HG03354 (cell line): ENCODE measurements at regions not wholly inside any gene's neighbourhood (a gene's known extent, or its start where the extent isn't known, plus 50 kb on each side); places are given as distances from the start of the nearest gene placed in this dataset.
"Not testable (repeated sequence)": the region's sequence is repeated elsewhere in the genome, so short reads cannot be mapped to it uniquely, and the experiment has no call there.

Source experiments
- ATAC-seq: cut with Tn5 transposase; IDR thresholded peaks from one replicate; pipeline ENCODE4 v1.9.1; 2021; ENCODE audit warnings: mild to moderate bottlenecking; ENCODE audit not compliant: unreplicated experiment, poor library complexity, severe bottlenecking

DNA sequence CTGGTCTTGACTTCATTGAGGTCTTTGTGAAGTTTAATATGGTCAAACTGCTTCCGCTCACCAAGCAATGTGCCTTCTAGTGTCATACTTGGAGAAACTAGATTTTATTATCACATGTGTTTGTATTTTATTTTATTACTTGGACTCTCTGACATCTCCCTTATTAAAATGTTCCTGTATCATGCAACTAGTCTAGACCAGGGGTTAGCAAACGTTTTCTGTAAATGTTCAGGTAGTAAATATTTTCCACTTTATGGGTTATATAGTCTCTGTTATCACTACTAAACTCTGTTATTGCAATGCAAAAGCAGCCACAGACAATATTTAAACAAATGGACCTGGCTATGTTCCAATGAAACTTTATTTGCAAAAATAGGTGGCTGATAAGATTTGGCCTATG is 443.8 kb downstream of the MID1IP1 start:
- ATAC-seq, result no peak

DNA sequence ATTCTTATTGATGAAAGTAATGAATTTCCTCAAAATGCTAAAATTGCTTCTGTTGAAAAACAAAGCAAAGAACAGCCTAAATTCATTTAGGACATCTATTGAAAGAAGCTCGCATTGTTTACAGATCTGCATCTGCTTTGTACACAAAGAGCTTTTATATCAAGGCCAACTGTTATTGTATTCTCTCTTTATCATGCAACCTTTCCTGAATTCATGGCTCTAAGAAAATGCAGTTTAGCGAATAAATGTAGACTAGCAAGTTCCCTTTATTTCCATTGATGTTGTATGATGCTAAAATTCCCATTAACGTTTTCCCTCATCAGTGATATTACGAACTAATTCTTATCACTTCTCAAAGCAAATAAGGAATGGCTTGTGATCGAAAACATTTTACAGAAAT is 446.3 kb downstream of the MID1IP1 start:
- no peak for ATAC-seq

GRCh38 chrX:39248330-39248729 is 447.1 kb downstream of the MID1IP1 start:
- no peak for ATAC-seq

GRCh38 chrX:39249999-39250398 is 448.7 kb downstream of the MID1IP1 start:
- no peak for ATAC-seq

- no peak for ATAC-seq
Measured at GRCh38 chrX:39251995-39252394, 450.7 kb downstream of the MID1IP1 start.

- no peak for ATAC-seq
Measured at GRCh38 chrX:39253551-39253950, 452.3 kb downstream of the MID1IP1 start.

DNA sequence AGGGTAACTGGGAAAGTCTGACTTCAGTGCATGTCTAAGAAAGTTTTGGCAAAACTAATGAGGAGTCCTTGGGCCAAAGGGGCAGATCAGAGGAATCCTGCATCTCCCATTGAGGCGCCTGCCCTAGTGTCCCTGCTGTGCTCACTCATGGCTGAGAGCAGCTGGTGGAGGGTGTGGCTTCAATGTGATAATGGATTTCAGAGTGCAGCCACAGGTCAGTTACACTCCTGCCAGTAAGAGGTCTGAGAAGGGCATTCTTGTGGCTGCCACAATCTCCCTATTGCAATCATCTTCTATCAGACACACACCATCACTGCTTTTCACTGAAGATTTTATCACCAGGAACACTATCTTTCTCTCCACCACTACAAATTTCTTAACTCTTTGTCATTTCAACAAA is 457.1 kb downstream of the MID1IP1 start:
- ATAC-seq, result no peak

- no peak for ATAC-seq
Measured at GRCh38 chrX:39260965-39261364, 459.7 kb downstream of the MID1IP1 start.

DNA sequence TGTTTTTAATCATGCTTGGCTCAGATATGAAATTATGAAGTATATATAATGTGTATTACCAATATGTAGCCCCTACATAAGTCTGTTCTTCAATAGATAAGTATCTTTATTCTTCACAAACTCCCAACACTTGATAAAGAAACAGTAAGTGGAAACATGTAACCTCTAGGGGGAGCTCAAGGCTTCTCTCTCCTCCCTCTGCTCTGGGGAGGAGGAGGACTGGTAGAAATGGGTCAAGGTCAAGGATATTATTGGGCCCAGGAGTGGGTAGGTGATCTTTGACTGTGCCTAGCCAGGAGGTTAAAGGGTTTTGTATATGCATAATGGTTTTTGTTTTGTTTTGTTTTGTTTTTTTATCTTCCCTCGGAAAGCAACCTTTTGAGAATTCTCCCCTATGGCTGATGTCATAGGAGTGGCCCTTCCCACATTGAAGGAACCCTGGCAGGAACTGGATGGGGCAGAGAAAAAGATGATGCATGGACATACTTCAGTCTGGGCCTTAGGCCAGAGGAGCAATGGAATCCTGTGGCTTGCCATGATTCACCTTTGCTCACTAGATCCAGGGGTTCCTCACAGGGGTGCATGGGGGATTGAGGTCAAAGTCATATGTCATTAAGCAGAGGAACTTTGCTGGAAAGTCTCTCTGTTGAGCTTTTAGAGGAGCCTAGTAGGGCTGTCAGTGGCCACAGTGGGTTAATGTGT is 460.3 kb downstream of the MID1IP1 start:
- ATAC-seq, result peak; percentile 54

DNA sequence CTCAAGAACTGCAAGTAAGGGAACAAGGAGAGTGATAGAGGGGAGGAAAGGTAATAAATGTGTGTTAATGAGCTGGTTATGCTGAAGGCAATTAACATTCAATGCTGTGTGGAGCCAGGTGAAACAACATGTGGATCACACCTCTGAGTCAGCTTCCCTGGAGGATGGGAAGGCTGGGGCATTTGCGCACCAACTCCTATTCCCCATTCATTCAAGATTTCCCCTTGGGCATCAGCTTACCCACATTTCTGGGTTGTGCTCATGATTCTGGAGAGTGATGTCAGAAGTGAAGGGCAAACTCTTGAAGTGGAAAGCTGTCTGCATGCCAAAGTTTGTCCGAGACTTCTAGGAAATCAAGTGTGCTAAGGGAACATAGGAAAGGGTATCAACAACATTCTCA is 461.4 kb downstream of the MID1IP1 start:
- ATAC-seq, result no peak

DNA sequence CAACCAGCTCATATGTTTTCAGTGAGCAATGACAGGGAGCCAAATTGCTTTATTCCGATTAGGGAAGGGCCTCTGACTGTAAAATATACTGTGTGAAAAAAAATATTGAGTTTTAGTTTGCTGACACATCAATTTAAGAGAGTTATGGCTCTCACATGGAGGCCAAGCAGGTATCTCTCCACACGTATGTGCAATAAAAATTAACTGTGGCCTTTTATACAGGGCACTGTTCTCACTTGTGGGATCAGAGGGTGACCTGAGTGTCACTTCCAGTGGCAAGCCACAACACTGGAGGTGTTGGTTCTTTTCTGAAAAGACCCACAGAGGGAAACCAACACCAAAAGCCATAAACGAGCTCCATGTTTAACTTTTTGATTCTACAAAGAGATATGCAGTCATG is 462.8 kb downstream of the MID1IP1 start:
- ATAC-seq, result no peak

- no peak for ATAC-seq
Measured at GRCh38 chrX:39267176-39267575, 465.9 kb downstream of the MID1IP1 start.

GRCh38 chrX:39268207-39268606 is 466.9 kb downstream of the MID1IP1 start:
- ATAC-seq, result no peak

DNA sequence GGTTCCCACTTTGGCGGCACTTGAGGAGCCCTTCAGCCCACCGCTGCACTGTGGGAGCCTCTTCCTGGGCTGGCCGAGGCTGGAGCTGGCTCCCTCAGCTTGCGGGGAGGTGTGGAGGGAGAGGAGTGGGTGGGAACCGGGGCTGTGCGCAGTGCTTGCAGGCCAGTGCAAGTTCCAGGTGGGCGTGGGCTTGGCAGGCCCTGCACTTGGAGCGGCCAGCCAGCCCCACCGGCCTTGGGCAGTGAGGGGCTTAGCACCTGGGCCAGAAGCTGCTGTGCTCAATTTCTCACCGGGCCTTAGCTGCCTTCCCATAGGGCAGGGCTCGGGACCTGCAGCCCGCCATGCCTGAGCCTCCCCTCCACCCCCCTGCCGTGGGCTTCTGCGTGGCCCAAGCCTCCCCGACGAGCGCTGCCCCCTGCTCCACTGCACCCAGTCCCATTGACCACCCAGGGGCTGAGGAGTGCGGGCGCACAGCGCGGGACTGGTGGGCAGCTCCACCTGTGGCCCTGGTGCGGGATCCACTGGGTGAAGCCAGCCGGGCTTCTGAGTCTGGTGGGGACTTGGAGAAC is 474.3 kb downstream of the MID1IP1 start:
- ATAC-seq, result no peak

GRCh38 chrX:39277685-39278390 is 476.6 kb downstream of the MID1IP1 start:
- not testable (repeated sequence) for ATAC-seq

- ATAC-seq, result no peak
Measured at GRCh38 chrX:39283239-39283638, 482.0 kb downstream of the MID1IP1 start.

GRCh38 chrX:39288592-39288991 is 487.3 kb downstream of the MID1IP1 start:
- no peak for ATAC-seq

DNA sequence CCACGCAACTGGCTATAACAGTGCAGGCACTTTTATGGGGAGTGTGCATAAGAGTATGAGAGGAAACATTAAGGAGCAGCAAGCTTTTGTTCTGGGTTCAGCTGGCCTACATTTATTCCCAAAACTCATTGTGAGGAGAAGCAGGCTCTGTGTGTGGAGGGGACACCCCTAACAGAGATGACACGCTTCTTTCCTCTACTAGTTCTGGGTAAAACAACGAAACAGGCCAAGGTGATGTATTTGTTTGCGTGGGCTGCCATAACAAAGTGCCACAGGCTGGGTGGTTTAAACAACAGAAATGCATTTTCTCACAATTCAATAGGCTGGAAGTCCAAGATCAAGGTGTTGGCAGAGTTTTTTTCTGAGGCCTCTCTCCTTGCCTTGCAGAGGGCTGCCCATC is 488.6 kb downstream of the MID1IP1 start:
- no peak for ATAC-seq

DNA sequence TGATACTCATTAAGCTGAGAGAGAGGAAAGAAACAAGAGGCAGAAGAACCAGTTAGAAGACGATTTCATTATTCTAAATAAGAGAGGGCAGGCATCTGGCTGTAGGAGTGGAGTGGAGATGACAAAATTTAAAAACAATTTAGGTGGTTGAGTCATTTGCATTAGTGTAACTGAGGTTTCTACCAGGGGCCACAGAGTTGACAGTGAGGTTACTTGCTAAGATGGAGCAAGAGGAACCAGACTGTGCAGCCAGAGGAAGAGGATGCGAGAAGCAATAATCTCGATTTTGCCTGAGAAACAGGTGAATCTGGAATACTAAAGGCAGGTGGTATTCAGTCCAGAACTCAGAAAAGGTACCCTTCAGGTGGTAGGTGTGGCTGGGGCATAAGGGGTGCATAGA is 491.9 kb downstream of the MID1IP1 start:
- no peak for ATAC-seq

DNA sequence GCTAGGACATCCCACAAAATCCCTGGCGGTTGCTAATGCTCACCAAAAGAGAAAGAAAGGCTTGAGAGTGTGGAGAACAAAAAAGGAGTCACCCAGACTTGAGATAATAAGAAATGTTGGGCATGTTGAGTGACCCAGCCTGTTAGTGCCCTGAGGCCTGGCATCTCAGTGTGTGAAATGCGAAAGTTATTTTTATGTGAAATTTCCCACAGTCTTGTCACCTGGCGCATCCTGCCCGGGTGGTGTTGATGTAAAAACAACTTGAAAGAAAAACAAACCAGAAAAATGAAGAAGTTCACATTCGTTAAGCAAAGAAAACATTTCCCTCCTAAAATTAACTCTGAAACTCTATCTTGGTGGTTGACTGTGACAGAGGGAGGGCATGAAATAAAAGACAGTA is 495.2 kb downstream of the MID1IP1 start:
- no peak for ATAC-seq

GRCh38 chrX:39298821-39299220 is 497.6 kb downstream of the MID1IP1 start:
- no peak for ATAC-seq
